GM21737 (cell line): ENCODE measurements at regions not wholly inside any gene's neighbourhood (a gene's known extent, or its start where the extent isn't known, plus 50 kb on each side); places are given as distances from the start of the nearest gene placed in this dataset.
A peak's percentile ranks its signal among the peaks of the same experiment; 100 is the strongest.
"Not testable (repeated sequence)": the region's sequence is repeated elsewhere in the genome, so short reads cannot be mapped to it uniquely, and the experiment has no call there.

Experiments used
- ATAC-seq: cut with Tn5 transposase; IDR thresholded peaks from one replicate; pipeline ENCODE4 v1.9.1; 2021; ENCODE audit warnings: mild to moderate bottlenecking, moderate library complexity; ENCODE audit not compliant: unreplicated experiment

DNA sequence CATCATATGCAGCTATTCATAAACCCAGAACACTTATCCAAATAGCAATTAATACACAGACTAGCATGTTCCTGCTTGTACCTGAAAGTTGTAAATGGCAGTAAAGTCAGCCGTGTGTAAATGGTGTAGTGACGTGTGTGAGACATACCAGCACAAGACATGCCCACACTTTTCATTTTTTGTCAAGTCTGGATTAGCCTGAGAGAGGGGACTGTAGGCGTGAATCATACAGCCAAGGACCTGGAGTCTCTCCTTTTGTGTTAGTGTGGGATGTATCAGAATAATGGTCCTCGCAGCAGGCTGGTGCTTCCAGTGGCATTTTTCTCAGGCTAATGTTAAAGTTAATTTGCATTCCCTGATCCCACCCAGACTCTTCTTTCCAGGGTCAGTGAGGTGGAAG lies 116.8 kb upstream of the BMAL1 start:
- ATAC-seq, result no peak

DNA sequence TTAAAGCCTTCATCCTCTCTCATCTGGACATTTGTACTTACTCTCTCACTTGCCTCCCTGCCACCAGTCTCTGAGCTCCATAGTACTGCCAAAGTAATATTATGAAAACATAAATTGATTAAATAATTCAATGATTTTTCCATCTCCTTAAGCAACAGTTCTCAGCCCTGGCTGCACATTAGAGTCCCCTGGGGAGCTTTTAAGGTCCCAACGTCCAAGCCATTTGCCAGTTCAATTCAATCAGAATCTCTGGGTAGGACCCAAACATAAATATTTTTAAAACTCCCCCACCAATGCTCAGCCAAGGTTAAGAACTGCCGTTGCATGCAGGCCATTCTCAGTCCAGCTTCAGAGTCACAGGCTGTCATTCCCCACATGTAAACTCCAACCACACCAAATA lies 114.4 kb upstream of the BMAL1 start:
- no peak for ATAC-seq

DNA sequence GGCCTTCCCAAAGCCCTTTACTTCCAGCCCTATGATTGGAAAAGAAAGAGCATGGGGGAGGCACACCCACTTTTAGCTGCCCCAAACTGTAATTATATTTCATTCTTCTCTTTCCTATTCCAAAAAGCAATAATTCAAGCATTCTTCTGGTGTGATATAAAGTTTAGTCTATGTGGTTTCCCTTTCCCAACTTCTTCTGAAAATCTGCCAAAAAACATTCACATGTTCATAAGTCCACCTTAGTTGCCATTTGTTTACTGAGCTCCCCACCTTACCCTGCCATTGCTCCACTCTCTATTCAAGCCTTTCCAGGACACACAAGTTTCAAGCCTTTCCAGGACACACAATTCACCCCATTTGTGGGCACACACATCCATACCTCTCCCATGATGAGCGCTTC lies 111.6 kb upstream of the BMAL1 start:
- no peak for ATAC-seq

DNA sequence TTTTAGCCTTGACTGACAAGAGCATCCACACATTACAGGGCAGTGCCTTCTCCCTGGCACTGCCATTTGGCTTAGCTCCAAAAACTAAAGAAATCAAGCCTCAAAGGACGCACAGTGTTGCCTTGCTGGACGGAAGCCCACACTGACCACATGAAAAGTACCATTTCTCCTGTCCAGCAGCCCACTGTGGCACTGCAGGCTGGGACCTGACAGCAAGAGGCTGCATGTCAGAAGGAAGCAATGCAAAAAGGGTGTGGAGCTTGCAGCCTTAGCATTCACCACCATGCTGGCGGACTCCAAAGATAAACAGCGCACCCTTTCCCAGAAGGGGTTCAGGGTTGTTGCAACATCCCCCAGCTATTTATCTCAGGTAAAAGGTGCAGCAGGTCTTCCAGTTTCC lies 109.3 kb upstream of the BMAL1 start:
- no peak for ATAC-seq

DNA sequence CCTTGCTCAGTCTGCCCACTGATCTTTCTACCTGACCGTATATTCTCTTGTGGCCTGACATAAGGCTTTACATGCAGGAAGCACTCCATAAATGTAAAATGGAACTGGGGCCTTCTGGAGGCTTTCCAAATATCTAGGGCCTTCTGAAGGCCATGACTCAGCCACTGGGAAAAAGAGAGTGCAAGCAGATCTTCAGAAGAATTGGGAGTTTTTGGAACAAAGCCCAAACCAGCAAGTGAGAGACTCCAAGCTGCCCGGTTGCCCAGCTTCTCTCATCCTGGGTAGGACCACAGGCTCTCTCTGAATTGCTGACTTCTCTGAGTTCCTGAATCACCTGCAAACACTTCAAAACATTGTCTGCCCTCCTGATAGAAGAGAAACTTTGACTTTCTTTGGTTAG lies 107.9 kb upstream of the BMAL1 start:
- ATAC-seq, result no peak

DNA sequence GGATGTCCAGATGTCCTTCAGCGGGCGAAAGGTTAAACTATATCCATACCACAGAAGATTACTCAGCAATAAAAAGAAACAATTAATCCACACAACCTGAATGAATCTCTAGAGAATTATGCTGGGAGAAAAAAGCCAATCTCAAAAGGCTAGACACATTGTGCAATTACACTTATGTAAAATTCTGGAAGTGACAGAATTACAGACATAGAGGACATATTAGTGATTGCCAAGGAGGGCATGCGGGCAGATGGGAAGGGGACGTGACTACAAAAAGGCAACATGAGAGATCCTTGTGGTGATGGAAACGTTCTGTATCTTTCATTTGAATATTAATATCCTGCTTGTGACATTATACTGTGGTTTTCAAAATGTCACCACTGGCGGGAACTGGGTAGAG lies 103.5 kb upstream of the BMAL1 start:
- ATAC-seq, result no peak

DNA sequence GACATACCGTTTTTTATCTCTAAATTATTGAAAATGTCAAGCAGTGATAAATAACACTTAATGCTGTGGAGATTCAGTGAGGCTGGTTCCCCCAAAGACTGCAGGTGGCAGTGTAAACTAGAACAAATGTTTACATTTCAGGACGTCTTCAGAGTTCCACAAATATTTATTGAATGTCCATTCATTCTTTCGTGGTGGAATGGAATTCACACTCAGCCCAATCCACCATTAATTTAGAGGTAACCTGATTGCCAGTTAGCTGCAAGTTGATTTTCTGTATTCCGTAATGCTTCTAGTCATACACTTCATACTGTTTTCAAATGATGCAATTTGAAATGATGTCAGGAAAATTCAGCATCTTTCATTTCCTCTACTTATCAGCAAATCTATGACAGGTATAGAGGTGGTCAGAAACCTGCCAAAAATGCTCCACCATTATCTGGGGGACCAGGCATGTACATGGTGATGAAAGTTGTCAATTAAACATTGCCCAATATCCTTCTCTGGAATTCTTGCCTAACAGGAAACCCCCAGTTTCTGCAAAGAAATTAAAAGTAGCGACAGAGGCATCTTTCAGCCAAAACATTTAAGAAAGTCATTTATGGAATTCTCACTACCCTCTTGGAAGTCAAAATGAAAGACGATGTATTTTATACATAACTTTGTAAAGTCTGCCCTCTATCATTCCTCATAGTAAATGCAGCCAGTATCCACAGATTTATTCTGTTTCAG lies 94.3 kb upstream of the BMAL1 start:
- ATAC-seq, result no peak

DNA sequence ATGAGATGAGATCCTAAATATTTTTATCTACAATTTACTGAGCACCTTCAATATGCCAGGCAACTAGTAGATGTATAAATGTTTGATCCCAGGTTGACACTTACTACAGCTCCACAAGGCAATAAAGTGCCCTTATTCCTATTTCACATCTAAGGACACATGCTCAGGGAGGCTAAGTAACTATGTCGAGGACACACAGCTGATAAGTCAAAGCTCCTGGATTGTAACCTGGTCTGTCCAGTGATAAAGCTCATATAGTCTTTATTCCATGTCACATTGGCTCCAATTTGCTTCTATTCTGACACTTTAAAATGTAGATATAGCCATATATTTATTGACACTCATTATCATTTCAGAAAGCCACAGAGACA lies 93.8 kb upstream of the BMAL1 start:
- no peak for ATAC-seq

DNA sequence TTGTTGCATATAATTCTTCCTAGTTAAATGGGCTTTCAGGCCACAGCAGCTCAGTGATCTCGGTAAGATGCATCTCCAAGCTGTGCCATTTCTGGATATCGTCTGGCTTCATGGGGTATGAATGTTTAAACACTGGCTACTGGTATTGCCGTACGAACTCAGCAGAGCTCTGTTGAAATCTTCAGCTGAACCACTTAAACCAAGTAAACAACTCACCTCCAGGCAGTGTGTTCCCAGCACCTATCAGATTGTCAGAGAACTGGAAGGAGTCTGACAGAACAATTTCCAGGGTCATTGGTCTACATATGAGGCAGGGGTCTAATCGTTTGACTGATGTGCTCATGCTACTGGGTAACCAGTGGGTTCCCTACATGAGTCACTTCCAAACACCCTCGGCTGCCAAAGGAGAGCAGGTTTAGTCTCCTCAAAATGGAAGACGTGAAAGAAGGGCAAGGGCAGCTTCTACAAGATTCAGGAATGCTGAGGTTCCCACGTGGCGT lies 93.2 kb upstream of the BMAL1 start:
- no peak for ATAC-seq

DNA sequence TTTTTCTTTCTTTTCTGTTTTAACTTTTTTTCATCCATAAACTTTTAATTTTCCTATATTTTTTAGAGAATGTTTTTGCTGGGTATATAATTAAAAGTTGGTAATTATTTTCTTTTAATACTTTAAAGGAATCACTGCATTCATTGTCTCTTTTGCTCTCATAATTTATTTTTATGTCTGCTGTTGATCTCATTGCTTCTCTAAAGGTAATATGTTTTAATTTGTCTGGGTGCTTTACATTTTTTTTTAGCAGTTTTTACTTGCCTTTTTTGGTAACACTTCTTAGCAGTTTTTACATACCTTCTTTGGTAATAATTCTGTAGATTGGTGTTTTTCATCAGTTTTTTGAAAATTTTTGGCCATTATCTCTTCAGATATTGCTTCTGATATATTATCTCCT lies 89.4 kb upstream of the BMAL1 start:
- ATAC-seq, result no peak

DNA sequence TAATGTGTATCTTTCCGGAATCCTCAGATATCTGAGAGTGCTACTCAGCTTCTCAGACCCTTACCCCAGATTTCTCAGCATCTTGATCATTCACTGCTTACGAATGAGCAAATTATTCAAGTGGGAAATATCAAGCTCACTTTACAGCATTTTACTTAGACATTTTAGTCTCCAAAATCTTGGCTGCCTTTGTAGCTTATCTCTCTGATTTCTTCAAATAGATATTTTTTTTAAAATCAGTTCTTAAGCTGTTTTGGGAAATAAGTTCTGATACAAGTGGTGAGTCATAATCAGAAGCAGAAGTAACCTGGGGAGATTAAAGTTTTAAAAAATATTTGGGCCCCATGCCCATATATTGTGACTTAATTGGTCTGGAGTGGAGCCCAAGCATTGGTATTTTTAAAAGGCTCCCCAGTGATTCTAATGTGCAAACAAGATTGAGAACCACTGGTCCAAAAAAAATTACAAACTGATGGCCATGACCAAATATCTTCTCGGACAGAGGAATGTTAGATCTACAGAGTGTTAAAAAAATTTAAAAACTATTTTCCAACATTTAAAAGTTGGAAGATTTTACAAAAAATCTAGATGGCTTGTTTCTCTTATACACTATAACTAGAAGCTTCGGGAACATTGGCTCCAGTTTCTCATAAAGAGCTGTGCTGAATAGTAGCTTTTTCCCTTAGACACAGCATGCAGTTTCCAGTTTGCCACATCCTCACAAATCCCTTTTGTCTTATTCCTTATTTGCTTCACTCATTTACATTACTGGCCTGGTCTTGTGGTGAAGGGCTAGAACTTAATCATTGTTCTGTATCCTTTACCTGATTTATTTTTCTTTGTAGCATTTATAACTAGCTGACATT lies 87.8 kb upstream of the BMAL1 start:
- no peak for ATAC-seq

DNA sequence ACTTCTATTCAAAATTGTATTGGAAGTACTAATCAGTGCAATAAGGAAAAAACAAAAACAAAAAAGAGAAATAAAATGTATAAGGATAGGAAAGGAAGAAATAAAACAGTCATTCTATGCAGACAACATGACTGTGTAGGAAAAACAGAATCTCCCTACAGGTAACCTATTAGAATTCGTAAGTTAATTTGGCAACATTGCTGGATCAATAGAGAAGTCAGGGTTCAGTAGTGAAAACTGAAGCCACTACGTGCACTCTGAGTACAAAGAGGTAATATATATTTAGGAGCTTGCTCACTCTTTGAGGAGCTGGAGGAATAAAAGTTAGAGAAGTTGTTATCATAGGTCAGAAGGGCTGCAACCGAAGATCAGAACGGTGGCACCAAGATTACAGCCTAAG lies 84.0 kb upstream of the BMAL1 start:
- ATAC-seq, result no peak

DNA sequence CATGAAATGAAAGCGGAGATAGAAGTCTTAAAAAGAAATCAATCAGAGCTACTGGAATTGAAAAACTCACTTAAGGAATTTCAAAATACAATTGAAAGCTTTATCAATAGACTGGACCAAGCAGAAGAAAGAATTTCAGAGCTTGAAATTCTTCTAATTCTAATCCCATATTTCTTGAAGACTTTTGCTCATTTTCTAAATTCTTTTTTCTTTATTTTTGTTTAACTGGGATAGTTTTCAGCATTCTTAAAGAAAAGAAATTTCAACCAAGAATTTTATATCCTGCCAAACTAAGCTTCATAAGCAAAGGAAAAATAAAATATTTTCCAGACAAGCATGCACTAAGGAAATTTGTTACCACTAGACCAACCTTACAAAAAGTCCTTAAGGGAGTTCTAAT lies 80.2 kb upstream of the BMAL1 start:
- ATAC-seq, result not testable (repeated sequence)

DNA sequence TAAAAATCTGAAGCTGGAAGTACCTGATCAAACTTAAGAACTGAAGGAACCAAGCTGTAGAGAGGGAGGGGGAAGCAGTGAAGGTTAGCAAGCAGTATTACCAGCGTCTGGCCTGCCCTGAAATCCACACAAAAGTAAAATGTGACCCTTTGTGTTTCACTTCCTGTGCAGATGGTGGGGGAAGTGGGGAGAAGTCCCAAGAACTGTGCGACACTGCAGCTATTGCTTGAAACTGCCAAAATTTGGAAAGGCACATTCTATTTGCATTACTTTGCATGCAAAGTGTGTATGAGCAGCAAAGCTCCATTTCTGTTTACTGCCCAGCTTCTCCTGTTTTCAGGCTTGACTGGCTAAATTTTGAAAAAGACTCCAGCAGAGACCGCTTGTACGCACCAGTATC lies 72.1 kb upstream of the BMAL1 start:
- ATAC-seq, result peak; percentile 73

DNA sequence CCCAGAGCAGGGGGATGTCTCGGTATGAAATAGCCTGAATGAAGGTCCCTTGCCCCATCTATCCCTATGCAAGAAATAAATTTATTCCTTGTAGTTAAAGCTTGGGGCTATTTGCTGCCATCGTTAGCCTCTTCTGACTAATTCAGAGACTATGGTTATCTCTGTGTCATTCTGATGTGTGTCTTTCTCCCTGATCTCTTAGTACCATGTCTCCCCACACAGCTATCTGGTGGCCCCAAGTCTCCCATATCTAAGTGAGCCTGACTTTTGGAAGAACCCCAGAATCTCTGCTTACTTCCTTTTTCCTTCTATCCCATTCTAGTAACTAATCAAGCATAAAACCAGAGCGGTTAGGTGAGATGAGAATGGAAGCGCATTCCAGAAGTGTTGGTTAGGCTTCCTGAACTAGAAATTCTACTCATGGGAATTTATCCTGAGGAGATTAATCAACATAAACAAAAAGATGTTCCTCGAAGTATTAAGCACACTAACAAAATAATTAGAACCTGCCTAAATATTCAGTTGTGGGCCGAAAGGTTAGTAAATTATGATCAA lies 71.4 kb upstream of the BMAL1 start:
- ATAC-seq, result no peak

DNA sequence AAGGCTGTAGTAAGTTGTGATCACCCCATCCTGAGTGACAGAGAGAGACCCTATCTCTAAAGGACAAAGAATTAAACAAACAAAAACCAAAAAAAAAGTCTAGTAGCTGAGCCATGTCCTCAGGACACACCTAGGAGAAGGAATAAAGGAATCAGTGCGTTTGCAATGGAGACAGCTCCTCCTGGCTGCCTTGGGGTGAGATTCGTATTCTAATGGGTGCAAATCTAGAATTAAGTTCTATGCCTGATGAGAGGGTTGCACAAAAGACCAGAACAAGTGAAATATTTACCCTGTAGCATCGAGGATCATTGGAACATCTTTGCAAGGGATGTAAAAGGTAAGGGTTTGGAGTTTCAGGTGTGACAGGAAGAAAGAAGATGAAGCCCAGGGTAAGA lies 70.3 kb upstream of the BMAL1 start:
- ATAC-seq, result no peak

DNA sequence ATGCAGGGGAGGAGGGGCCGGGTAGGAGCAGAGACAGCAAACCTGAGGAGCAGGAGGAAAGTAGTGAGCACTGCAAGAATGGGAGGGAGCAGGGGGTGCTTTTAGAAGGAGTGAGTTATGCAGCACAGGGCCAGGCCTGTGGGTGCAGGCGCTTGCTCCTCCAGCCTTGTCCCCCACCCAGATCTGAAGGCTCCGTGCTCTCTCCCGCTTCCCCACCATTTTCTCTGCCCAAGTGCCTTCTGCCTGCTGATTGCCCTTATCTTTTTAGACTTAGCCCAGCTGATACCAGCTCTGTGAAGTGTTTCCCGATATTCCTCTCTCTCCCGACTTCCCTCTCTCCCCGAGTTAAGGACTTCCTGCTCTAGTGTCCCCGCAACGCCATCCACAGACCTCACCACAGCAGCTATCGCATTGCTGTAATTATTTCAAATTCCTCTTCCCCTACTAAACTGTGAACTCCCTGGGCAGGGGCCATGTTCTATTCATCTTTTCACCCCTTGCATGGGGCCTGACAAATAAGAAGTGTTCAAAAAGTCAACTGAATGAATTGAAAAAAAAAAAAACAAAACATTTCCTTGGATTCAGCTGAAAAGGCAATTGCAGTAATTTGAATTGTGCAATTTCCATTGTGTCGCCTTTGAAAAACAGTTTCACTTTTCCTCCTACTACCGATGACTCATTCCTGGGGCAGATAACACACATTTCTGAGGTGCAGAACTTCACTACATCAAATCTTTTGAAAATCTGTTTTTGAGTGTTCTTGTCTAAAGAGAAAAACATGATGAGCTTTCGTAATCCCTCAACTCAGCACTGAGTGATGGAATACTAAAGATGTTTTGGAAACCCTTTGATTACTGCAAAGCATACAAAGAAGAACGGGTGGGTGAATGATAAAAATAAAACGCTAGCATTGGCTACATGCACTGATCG lies 69.7 kb upstream of the BMAL1 start:
- ATAC-seq, result no peak

DNA sequence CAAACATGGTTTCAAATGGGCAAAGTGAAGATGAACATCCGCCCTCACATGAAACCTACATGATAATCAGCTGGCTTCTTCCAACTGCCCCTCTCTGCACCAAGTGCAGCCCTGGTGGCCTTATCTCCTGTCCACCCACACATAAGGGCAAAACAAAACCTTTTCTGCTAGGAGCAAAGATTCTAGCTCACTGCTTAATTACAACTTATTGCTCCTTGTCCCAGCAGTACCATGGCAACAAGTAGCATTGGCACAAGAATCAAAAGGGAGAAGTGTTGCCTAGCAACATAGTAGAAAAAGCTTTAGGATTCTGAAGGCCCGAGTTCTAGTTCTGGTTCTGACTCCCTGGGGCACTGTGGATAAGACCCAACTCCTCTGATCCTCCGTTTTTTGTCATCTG lies 68.7 kb upstream of the BMAL1 start:
- no peak for ATAC-seq

DNA sequence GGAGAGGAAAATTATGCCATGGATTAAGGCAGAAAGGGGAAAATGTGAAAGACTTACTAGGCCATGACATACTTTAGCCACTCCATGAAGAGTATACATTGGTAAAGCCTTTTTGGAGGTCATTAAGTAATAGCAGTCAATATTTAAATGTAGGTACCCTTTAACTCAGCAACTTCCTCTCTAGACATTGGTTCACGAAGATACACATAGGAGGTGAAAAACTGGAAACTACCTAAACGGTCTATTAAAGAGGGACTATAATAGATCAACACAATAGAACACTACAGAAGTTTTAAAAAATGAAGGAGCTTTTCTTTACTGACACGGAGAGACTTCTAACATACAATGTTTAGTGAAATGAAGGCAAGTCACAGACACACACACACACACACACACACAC lies 68.2 kb upstream of the BMAL1 start:
- no peak for ATAC-seq

DNA sequence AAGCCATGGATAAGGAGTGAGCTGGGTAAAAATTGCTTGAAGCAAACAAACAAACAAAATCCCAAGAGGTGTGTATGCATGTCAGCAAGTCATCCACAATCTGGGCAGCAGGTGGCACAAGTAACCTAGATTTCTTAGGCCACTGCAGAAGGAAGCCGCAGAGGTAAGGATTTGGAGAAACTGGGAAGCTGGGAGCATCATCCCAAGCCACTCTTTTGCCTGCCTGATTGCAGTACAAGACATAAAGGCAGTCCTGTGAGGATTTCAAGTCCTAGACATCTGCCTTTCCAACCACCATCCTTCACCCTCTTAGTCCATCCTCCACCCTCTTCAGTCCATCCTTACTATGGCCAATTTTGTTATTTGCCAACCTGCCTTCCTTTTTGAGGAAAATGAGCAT lies 67.2 kb upstream of the BMAL1 start:
- ATAC-seq, result no peak

DNA sequence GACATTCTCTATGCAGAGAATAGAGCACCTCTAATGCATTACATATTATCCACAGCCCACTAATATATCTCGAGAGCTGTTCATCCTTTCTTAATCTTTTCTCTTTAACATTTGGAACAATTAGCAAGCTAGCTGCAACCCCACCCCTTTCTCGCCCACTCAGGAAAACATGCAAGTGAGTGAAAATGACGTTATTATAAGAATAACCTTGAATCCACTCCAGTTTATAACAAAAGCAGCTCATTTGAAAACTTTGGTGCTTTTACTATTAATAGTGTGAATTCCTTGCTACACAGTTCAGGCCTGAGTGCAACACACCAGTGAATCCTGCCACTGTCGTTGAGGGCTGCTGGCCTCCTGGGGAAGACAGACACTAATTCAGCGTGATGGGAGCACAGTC lies 63.3 kb upstream of the BMAL1 start:
- ATAC-seq, result no peak
